OCI-LY7 (cell line): ENCODE measurements at regions not wholly inside any gene's neighbourhood (a gene's known extent, or its start where the extent isn't known, plus 50 kb on each side); places are given as distances from the start of the nearest gene placed in this dataset.
"Not testable (repeated sequence)": the region's sequence is repeated elsewhere in the genome, so short reads cannot be mapped to it uniquely, and the experiment has no call there.

Source experiments
- BruUV-seq: library from RNA; stranded (reverse); fragments of 400-500 nt; replicated peaks from 2 replicates; lab custom pipeline; 2021; lab: Mats Ljungman, UMichigan
- CTCF ChIA-PET: fragments of 300-600 bp; sonication (Branson Sonifier 250); formaldehyde crosslinking; loops from one replicate; lab custom pipeline; 2022; ENCODE audit warnings: antibody characterized with exemption; ENCODE audit not compliant: unreplicated experiment; lab: Charles Lee
- POLR2A ChIA-PET: fragments of 300-600 bp; sonication (Branson Sonifier 250); formaldehyde crosslinking; loops from one replicate; lab custom pipeline; 2022; ENCODE audit warnings: antibody characterized with exemption; lab: Charles Lee
- DNase-seq: peaks from one replicate; pipeline ENCODE4 v3.0.0-alpha.2; 2015; ENCODE audit warnings: low spot score
- H2AFZ ChIP-seq: fragments of 200-600 bp; sonication (generic), shearing (Covaris generic); 2 replicates; pipeline ENCODE4 v1.6.1; 2014; ENCODE audit warnings: mild to moderate bottlenecking, antibody characterized with exemption, low read length, moderate library complexity
- H3K27ac ChIP-seq: fragments of 200-600 bp; sonication (generic); 2 replicates; pipeline ENCODE4 v1.5.1; 2014; ENCODE audit warnings: mixed run types, low read depth, mild to moderate bottlenecking, moderate library complexity, low read length, inconsistent platforms; ENCODE audit not compliant: poor library complexity, severe bottlenecking
- H3K36me3 ChIP-seq: fragments of 200-600 bp; sonication (generic); 2 replicates; pipeline ENCODE4 v1.6.1; 2014; ENCODE audit warnings: mild to moderate bottlenecking, antibody characterized with exemption, low read length, moderate library complexity, mixed read lengths; ENCODE audit not compliant: insufficient read depth
- H3K4me1 ChIP-seq: fragments of 200-600 bp; sonication (generic); 2 replicates; pipeline ENCODE4 v1.5.1; 2014; ENCODE audit warnings: mild to moderate bottlenecking, low read length; ENCODE audit not compliant: insufficient read depth, poor library complexity, severe bottlenecking
- H3K4me2 ChIP-seq: fragments of 200-600 bp; sonication (generic); 2 replicates; pipeline ENCODE4 v1.6.1; 2014; ENCODE audit warnings: mild to moderate bottlenecking, low read length
- H3K4me3 ChIP-seq: fragments of 200-600 bp; sonication (generic); 2 replicates; pipeline ENCODE4 v1.5.1; 2014; ENCODE audit warnings: mild to moderate bottlenecking, low read depth, low read length; ENCODE audit not compliant: poor library complexity, severe bottlenecking
- H3K79me2 ChIP-seq: fragments of 200-600 bp; sonication (generic); 2 replicates; pipeline ENCODE4 v1.6.1; 2016; ENCODE audit warnings: low read depth, mild to moderate bottlenecking, low read length, moderate library complexity, mixed read lengths; ENCODE audit not compliant: insufficient read depth
- H3K9me2 ChIP-seq: fragments of 200-600 bp; sonication (generic); 2 replicates; pipeline ENCODE4 v1.6.1; 2016; ENCODE audit warnings: mild to moderate bottlenecking, low read length, mixed read lengths; ENCODE audit not compliant: insufficient read depth
- H3K9me3 ChIP-seq: fragments of 200-600 bp; sonication (generic); 2 replicates; pipeline ENCODE4 v1.6.1; 2014; ENCODE audit warnings: mild to moderate bottlenecking, mixed run types, low read length, mixed read lengths
- H4K20me1 ChIP-seq: fragments of 200-600 bp; sonication (generic); 2 replicates; pipeline ENCODE4 v1.6.1; 2014; ENCODE audit warnings: mild to moderate bottlenecking, antibody characterized with exemption, low read length, moderate library complexity, mixed read lengths; ENCODE audit not compliant: insufficient read depth
- intact Hi-C: fragments of 100-400 bp; cut with micrococcal nuclease; formaldehyde crosslinking; loops from one replicate; pipeline ENCODE4 v1.10.0; 2022; ENCODE audit not compliant: unreplicated experiment

GRCh38 chr2:97431169-97431725 lies 158.4 kb downstream of the ANKRD36B start:
- H3K4me1 ChIP-seq, BruUV-seq, H3K9me2 ChIP-seq, DNase-seq, intact Hi-C loops, CTCF ChIA-PET, POLR2A ChIA-PET, H3K36me3 ChIP-seq, H4K20me1 ChIP-seq, H3K4me3 ChIP-seq, H3K9me3 ChIP-seq, H3K27ac ChIP-seq, H2AFZ ChIP-seq, H3K79me2 ChIP-seq, H3K4me2 ChIP-seq: not testable (repeated sequence)

GRCh38 chr2:97422376-97422775 lies 167.3 kb downstream of the ANKRD36B start:
- H3K9me3 ChIP-seq, H3K4me1 ChIP-seq, H3K9me2 ChIP-seq, CTCF ChIA-PET, H3K27ac ChIP-seq, H3K36me3 ChIP-seq, DNase-seq, H3K4me3 ChIP-seq, POLR2A ChIA-PET, H4K20me1 ChIP-seq, H2AFZ ChIP-seq, H3K4me2 ChIP-seq, H3K79me2 ChIP-seq, intact Hi-C loops, BruUV-seq: not testable (repeated sequence)

DNA sequence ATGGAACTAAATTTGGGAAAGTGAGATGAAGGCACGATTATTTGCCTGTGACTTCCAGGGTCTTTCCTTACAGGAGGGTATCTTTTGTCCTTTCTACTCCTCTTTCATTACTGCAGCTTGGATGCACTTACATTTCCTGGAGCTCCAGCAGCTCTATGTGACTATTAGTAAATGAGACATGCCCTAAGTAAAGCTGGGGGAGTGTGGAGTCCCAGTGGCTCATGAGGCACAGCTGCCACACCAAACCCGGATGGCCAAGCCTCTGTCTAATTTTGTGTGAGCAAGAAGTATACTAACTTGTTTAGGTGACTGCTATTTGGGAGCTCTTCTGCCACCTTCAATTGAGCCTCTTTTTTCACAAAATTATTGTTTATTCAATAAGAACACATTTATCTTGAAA lies 183.3 kb downstream of the ANKRD36B start:
- BruUV-seq, intact Hi-C loops, POLR2A ChIA-PET, H3K27ac ChIP-seq, H2AFZ ChIP-seq, H3K9me2 ChIP-seq, H3K79me2 ChIP-seq, H3K4me1 ChIP-seq, H3K36me3 ChIP-seq, H4K20me1 ChIP-seq, H3K4me3 ChIP-seq, DNase-seq, CTCF ChIA-PET, H3K4me2 ChIP-seq, H3K9me3 ChIP-seq: not testable (repeated sequence)

DNA sequence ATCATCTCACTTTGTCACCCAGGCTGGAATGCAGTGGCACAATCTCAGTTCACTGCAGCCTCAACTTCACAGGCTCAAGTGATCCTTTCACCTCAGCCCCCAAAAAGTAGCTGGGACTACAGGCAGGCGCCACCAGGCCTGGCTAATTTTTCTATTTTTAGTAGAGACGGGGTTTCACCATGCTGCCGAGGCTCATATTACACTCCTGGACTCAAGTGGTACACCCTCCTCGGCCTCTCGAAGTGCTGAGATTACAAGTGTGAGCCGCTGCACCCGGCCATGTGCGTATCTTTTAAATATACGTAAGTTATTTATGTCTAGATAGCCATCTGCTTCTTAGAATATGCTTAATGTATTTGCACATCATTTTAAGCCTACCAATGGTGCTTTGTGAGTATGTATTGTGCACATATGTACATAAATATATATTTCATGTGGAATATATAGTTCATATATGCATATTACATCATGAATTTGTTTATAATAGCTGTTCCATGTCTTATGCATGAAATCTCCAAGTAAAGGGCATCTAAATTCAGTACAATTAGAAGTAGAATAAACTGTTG lies 184.4 kb downstream of the ANKRD36B start:
- H2AFZ ChIP-seq, BruUV-seq, H3K4me3 ChIP-seq, H3K9me3 ChIP-seq, H3K4me1 ChIP-seq, H4K20me1 ChIP-seq, POLR2A ChIA-PET, H3K9me2 ChIP-seq, DNase-seq, intact Hi-C loops, H3K4me2 ChIP-seq, H3K27ac ChIP-seq, H3K79me2 ChIP-seq, CTCF ChIA-PET, H3K36me3 ChIP-seq: not testable (repeated sequence)

- H4K20me1 ChIP-seq, H3K4me3 ChIP-seq, H3K36me3 ChIP-seq, H3K9me2 ChIP-seq, CTCF ChIA-PET, H3K79me2 ChIP-seq, POLR2A ChIA-PET, H3K9me3 ChIP-seq, H3K27ac ChIP-seq, H3K4me2 ChIP-seq, intact Hi-C loops, BruUV-seq, H2AFZ ChIP-seq, DNase-seq, H3K4me1 ChIP-seq: not testable (repeated sequence)
These were observed 187.0 kb downstream of the ANKRD36B start for GRCh38 chr2:97402678-97403077.

GRCh38 chr2:97395691-97396090 lies 194.0 kb downstream of the ANKRD36B start:
- CTCF ChIA-PET, BruUV-seq, H4K20me1 ChIP-seq, H3K79me2 ChIP-seq, H3K36me3 ChIP-seq, H3K9me3 ChIP-seq, intact Hi-C loops, H3K27ac ChIP-seq, H3K4me2 ChIP-seq, H3K9me2 ChIP-seq, DNase-seq, H3K4me1 ChIP-seq, H3K4me3 ChIP-seq, POLR2A ChIA-PET, H2AFZ ChIP-seq: not testable (repeated sequence)
